ENCODE measurements at regions not wholly inside any gene's neighbourhood (a gene's known extent, or its start where the extent isn't known, plus 50 kb on each side); places are given as distances from the start of the nearest gene placed in this dataset.

DNA sequence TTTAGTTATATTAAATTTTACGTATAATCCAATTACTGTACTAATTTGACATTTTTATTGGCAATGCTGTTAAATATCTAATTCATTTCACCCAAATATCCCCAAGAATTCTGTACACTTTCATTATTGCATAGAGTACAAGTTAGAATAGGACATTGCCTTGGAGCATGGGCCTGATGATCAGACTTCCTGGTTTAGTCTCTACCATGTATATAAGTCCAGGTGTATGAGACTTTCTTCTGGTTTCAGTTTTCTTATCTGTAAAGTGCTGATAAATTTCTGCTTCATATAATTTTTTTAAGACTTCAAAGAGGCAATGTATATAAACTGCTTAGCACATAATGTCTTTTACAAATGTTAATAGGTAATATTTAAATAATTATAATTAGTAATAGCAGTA, 179.4 kb downstream of the KLF12 start:
- TF ChIP-seq POLR2AphosphoS5 (IDR thresholded peaks at IDR 0.05; ENCODE audit: low read depth, low read length) = no peak
- TF ChIP-seq, protein P1, sequence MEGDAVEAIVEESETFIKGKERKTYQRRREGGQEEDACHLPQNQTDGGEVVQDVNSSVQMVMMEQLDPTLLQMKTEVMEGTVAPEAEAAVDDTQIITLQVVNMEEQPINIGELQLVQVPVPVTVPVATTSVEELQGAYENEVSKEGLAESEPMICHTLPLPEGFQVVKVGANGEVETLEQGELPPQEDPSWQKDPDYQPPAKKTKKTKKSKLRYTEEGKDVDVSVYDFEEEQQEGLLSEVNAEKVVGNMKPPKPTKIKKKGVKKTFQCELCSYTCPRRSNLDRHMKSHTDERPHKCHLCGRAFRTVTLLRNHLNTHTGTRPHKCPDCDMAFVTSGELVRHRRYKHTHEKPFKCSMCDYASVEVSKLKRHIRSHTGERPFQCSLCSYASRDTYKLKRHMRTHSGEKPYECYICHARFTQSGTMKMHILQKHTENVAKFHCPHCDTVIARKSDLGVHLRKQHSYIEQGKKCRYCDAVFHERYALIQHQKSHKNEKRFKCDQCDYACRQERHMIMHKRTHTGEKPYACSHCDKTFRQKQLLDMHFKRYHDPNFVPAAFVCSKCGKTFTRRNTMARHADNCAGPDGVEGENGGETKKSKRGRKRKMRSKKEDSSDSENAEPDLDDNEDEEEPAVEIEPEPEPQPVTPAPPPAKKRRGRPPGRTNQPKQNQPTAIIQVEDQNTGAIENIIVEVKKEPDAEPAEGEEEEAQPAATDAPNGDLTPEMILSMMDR (IDR thresholded peaks at IDR 0.05 in 2 of 3, conservative IDR thresholded peaks at IDR 0.05 in 1 of 3; ENCODE audit: borderline replicate concordance in 1 of 3, insufficient read depth in 1 of 3, low read depth in 2 of 3, low read length in 2 of 3) = no peak
- no peak for TF ChIP-seq YY1 (IDR thresholded peaks at IDR 0.05; ENCODE audit: extremely low read depth, insufficient replicate concordance, low read depth, low read length)
- TF ChIP-seq POLR2A (IDR thresholded peaks at IDR 0.05; ENCODE audit: borderline replicate concordance, extremely low read depth, insufficient read depth, insufficient read length) = no peak
- no peak for TF ChIP-seq EZH2phosphoT487 (IDR thresholded peaks at IDR 0.05; ENCODE audit: borderline replicate concordance)
- TF ChIP-seq SP1 (IDR thresholded peaks at IDR 0.05; ENCODE audit: low read depth) = no peak
- TF ChIP-seq, protein P2, sequence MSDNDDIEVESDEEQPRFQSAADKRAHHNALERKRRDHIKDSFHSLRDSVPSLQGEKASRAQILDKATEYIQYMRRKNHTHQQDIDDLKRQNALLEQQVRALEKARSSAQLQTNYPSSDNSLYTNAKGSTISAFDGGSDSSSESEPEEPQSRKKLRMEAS (IDR thresholded peaks at IDR 0.05) = no peak

Data from HCT116 (cell line).